ENCODE measurements at regions not wholly inside any gene's neighbourhood (a gene's known extent, or its start where the extent isn't known, plus 50 kb on each side); places are given as distances from the start of the nearest gene placed in this dataset.

GRCh38 chr17:65441053-65441605 is 120.3 kb downstream of the AXIN2 start:
- H3K27ac ChIP-seq = no peak overlapping the region
- no peak for TF ChIP-seq CTCF (conservative IDR thresholded peaks at IDR 0.05; ENCODE audit: low read depth)
- no peak for DNase-seq (ENCODE audit: low spot score)
- POLR2A ChIA-PET (ENCODE audit: low non-redundant PET) = no interaction called here
- CTCF ChIA-PET = no interaction called here

GRCh38 chr17:65438708-65439294 is 122.6 kb downstream of the AXIN2 start:
- POLR2A ChIA-PET (ENCODE audit: low non-redundant PET) = no interaction called here
- no peak for DNase-seq (ENCODE audit: low spot score)

GRCh38 chr17:65438173-65438572 is 123.3 kb downstream of the AXIN2 start:
- POLR2A ChIA-PET (ENCODE audit: low non-redundant PET) = no interaction called here

More at GRCh38 chr17:65438708-65439294, 122.6 kb downstream of the AXIN2 start:
- H3K27ac ChIP-seq = no peak overlapping the region
- TF ChIP-seq CTCF (conservative IDR thresholded peaks at IDR 0.05; ENCODE audit: low read depth) = no peak
- CTCF ChIA-PET = no interaction called here

GRCh38 chr17:65436871-65437270 is 124.6 kb downstream of the AXIN2 start:
- TF ChIP-seq CTCF (conservative IDR thresholded peaks at IDR 0.05; ENCODE audit: low read depth) = no peak
- CTCF ChIA-PET = interaction anchor here (0.6 kb wide), 1 partner anchor 847 kb away, joined by 3 read pairs; no protein-coding TSS in a partner anchor
- no peak for DNase-seq (ENCODE audit: low spot score)
- POLR2A ChIA-PET (ENCODE audit: low non-redundant PET) = no interaction called here
- H3K27ac ChIP-seq = no peak overlapping the region

More at GRCh38 chr17:65438173-65438572, 123.3 kb downstream of the AXIN2 start:
- TF ChIP-seq CTCF (conservative IDR thresholded peaks at IDR 0.05; ENCODE audit: low read depth) = no peak
- no peak overlapping the region for H3K27ac ChIP-seq
- CTCF ChIA-PET = no interaction called here
- DNase-seq (ENCODE audit: low spot score) = no peak

- no peak for DNase-seq (ENCODE audit: low spot score)
- no peak for TF ChIP-seq CTCF (conservative IDR thresholded peaks at IDR 0.05; ENCODE audit: low read depth)
- H3K27ac ChIP-seq = no peak overlapping the region
- POLR2A ChIA-PET (ENCODE audit: low non-redundant PET) = no interaction called here
- CTCF ChIA-PET = no interaction called here
Measured at GRCh38 chr17:65434878-65435277, 126.6 kb downstream of the AXIN2 start.

GRCh38 chr17:65434251-65434650 is 127.2 kb downstream of the AXIN2 start:
- CTCF ChIA-PET = interaction anchor here (0.7 kb wide), 1 partner anchor 441 kb away, joined by 3 read pairs; no protein-coding TSS in a partner anchor
- no peak for TF ChIP-seq CTCF (conservative IDR thresholded peaks at IDR 0.05; ENCODE audit: low read depth)
- DNase-seq (ENCODE audit: low spot score) = no peak

More at GRCh38 chr17:65434251-65434650, 127.2 kb downstream of the AXIN2 start:
- POLR2A ChIA-PET (ENCODE audit: low non-redundant PET) = no interaction called here
- H3K27ac ChIP-seq = no peak overlapping the region

Measured in RWPE1 (cell line).